ENCODE measurements at regions not wholly inside any gene's neighbourhood (a gene's known extent, or its start where the extent isn't known, plus 50 kb on each side); places are given as distances from the start of the nearest gene placed in this dataset.

- no peaks in the 10 kb centered on the region for H3K36me3 ChIP-seq (ENCODE audit: insufficient read depth, low read length)
- no peak overlapping the region for H2AFZ ChIP-seq (ENCODE audit: low read depth, low read length)
- no peaks in the 10 kb centered on the region for H3K79me2 ChIP-seq (ENCODE audit: insufficient read depth, low read length)
- no peaks in the 10 kb centered on the region for H3K36me3 Mint-ChIP-seq (ENCODE audit: low read depth, unreplicated experiment)
- DNase-seq (ENCODE audit: low read depth) (no peak), FAIRE-seq (no peak)
- no peaks in the 10 kb centered on the region for H4K20me1 ChIP-seq (ENCODE audit: insufficient read depth, low read length)
- no peak overlapping the region for H3K4me2 ChIP-seq (ENCODE audit: low read length)
- no peak overlapping the region for H3K27ac ChIP-seq (ENCODE audit: low read depth, low read length)
- H3K4me3 ChIP-seq (ENCODE audit: insufficient read depth, low read depth, low read length) = no peak overlapping the region
- no peak overlapping the region for H3K4me3 Mint-ChIP-seq (ENCODE audit: unreplicated experiment)
- peaks cover 2% of the 10 kb centered on the region for H3K9me3 Mint-ChIP-seq (ENCODE audit: unreplicated experiment)
- peaks cover 19% of the 10 kb centered on the region for H3K27me3 Mint-ChIP-seq (ENCODE audit: low read depth, unreplicated experiment)
- H3K27me3 ChIP-seq (ENCODE audit: insufficient read depth, low read length) = no peaks in the 10 kb centered on the region
- H3K4me1 Mint-ChIP-seq (ENCODE audit: low read depth, unreplicated experiment) = no peaks in the 10 kb centered on the region
- H3K9me3 ChIP-seq (ENCODE audit: insufficient read depth, low read depth, low read length) = no peaks in the 10 kb centered on the region
- no peaks in the 10 kb centered on the region for H3K4me1 ChIP-seq (ENCODE audit: insufficient read depth, low read length)
- no peak overlapping the region for H3K27ac Mint-ChIP-seq (ENCODE audit: unreplicated experiment)
- no peak overlapping the region for H3K9ac ChIP-seq (ENCODE audit: low read length)
- TF ChIP-seq CTCF (IDR thresholded peaks at IDR 0.05; ENCODE audit: insufficient read depth, low read depth, low read length) (no peak), EZH2 (IDR thresholded peaks at IDR 0.05; ENCODE audit: insufficient read depth, low read length) (no peak)
Measured at GRCh38 chr10:120960725-120961124, 109.6 kb downstream of the WDR11 start.

- Histone ChIP-seq H3K9me3 (ENCODE audit: insufficient read depth, low read depth, low read length) (no peaks in the 10 kb centered on the region), H3K4me3 (ENCODE audit: insufficient read depth, low read depth, low read length) (no peak overlapping the region), H3K36me3 (ENCODE audit: insufficient read depth, low read length) (no peaks in the 10 kb centered on the region), H3K9ac (ENCODE audit: low read length) (no peak overlapping the region), H3K79me2 (ENCODE audit: insufficient read depth, low read length) (no peaks in the 10 kb centered on the region), H4K20me1 (ENCODE audit: insufficient read depth, low read length) (no peaks in the 10 kb centered on the region), H3K27me3 (ENCODE audit: insufficient read depth, low read length) (no peaks in the 10 kb centered on the region), H3K4me2 (ENCODE audit: low read length) (no peak overlapping the region), H3K27ac (ENCODE audit: low read depth, low read length) (no peak overlapping the region), H3K4me1 (ENCODE audit: insufficient read depth, low read length) (no peaks in the 10 kb centered on the region), H2AFZ (ENCODE audit: low read depth, low read length) (no peak overlapping the region)
- H3K4me1 Mint-ChIP-seq (ENCODE audit: low read depth, unreplicated experiment) = no peaks in the 10 kb centered on the region
- H3K36me3 Mint-ChIP-seq (ENCODE audit: low read depth, unreplicated experiment) = no peaks in the 10 kb centered on the region
- FAIRE-seq (no peak), DNase-seq (ENCODE audit: low read depth) (no peak)
- TF ChIP-seq CTCF (IDR thresholded peaks at IDR 0.05; ENCODE audit: insufficient read depth, low read depth, low read length) (no peak), EZH2 (IDR thresholded peaks at IDR 0.05; ENCODE audit: insufficient read depth, low read length) (no peak)
- H3K4me3 Mint-ChIP-seq (ENCODE audit: unreplicated experiment) = no peak overlapping the region
- no peak overlapping the region for H3K27ac Mint-ChIP-seq (ENCODE audit: unreplicated experiment)
- peaks cover 20% of the 10 kb centered on the region for H3K27me3 Mint-ChIP-seq (ENCODE audit: low read depth, unreplicated experiment)
- H3K9me3 Mint-ChIP-seq (ENCODE audit: unreplicated experiment) = peaks cover 4% of the 10 kb centered on the region
Measured at GRCh38 chr10:120961795-120962755, 110.9 kb downstream of the WDR11 start.

All from astrocyte (in vitro differentiated cells and primary cell).